ENCODE measurements at regions not wholly inside any gene's neighbourhood (a gene's known extent, or its start where the extent isn't known, plus 50 kb on each side); places are given as distances from the start of the nearest gene placed in this dataset.
A peak's percentile ranks its signal among the peaks of the same experiment; 100 is the strongest.
"Not testable (repeated sequence)": the region's sequence is repeated elsewhere in the genome, so short reads cannot be mapped to it uniquely, and the experiment has no call there.

- DNase-seq (ENCODE audit: low read depth): no peak
Measured at GRCh38 chr15:70248116-70249025, 150.7 kb upstream of the TLE3 start.

- DNase-seq (ENCODE audit: low read depth): no peak
Measured at GRCh38 chr15:70247281-70247680, 149.6 kb upstream of the TLE3 start.

GRCh38 chr15:70246623-70247220 lies 149.0 kb upstream of the TLE3 start:
- DNase-seq (ENCODE audit: low read depth): no peak

- DNase-seq (ENCODE audit: low read depth): peak; percentile 82
Measured at GRCh38 chr15:70245932-70246622, 148.4 kb upstream of the TLE3 start.

GRCh38 chr15:70244978-70245542 lies 147.3 kb upstream of the TLE3 start:
- DNase-seq (ENCODE audit: low read depth): no peak

GRCh38 chr15:70243686-70244540 lies 146.2 kb upstream of the TLE3 start:
- no peak for DNase-seq (ENCODE audit: low read depth)

- DNase-seq (ENCODE audit: low read depth): no peak
Measured at GRCh38 chr15:70242951-70243685, 145.4 kb upstream of the TLE3 start.

- DNase-seq (ENCODE audit: low read depth): no peak
Measured at GRCh38 chr15:70241561-70242320, 144.0 kb upstream of the TLE3 start.

- no peak for DNase-seq (ENCODE audit: low read depth)
Measured at GRCh38 chr15:70240820-70241430, 143.2 kb upstream of the TLE3 start.

- no peak for DNase-seq (ENCODE audit: low read depth)
Measured at GRCh38 chr15:70240082-70240481, 142.4 kb upstream of the TLE3 start.

GRCh38 chr15:70238917-70239316 lies 141.2 kb upstream of the TLE3 start:
- no peak for DNase-seq (ENCODE audit: low read depth)

GRCh38 chr15:70237626-70238025 lies 139.9 kb upstream of the TLE3 start:
- peak; percentile 43 for DNase-seq (ENCODE audit: low read depth)

GRCh38 chr15:70236341-70237086 lies 138.8 kb upstream of the TLE3 start:
- peak; percentile 95 for DNase-seq (ENCODE audit: low read depth)

- DNase-seq (ENCODE audit: low read depth): peak; percentile 48
Measured at GRCh38 chr15:70235347-70235746, 137.6 kb upstream of the TLE3 start.

GRCh38 chr15:70234256-70234905 lies 136.7 kb upstream of the TLE3 start:
- peak; percentile 84 for DNase-seq (ENCODE audit: low read depth)

GRCh38 chr15:70231484-70231883 lies 133.8 kb upstream of the TLE3 start:
- DNase-seq (ENCODE audit: low read depth): no peak

GRCh38 chr15:70227918-70228317 lies 130.2 kb upstream of the TLE3 start:
- DNase-seq (ENCODE audit: low read depth): not testable (repeated sequence)

GRCh38 chr15:70227147-70227546 lies 129.4 kb upstream of the TLE3 start:
- no peak for DNase-seq (ENCODE audit: low read depth)

Data from ELR (cell line).